ENCODE measurements at regions not wholly inside any gene's neighbourhood (a gene's known extent, or its start where the extent isn't known, plus 50 kb on each side); places are given as distances from the start of the nearest gene placed in this dataset.

DNA sequence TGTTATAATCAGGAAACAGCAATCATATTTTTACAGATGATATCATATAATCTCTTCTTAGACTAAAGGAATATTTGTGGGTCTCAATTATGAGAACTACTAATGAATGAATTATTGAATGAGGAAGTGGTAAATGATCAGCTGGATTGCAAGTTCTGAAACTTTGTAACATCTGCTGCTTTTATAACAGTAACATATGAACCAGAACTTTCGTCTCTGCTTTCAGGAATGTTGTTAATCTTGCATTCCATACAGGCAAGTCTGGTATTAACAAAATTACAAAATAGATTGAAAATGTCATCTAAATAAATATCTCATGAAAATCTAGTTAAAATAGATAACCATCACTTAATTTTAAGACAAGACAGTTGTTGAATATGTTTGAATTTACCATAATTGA is 110.5 kb upstream of the COL11A1 start:
- H3K27me3 ChIP-seq = no peaks in the 10 kb centered on the region
- no peaks in the 10 kb centered on the region for H3K9me3 ChIP-seq
- H3K36me3 ChIP-seq = no peaks in the 10 kb centered on the region
- H3K27ac ChIP-seq = no peak overlapping the region
- TF ChIP-seq, protein P1, sequence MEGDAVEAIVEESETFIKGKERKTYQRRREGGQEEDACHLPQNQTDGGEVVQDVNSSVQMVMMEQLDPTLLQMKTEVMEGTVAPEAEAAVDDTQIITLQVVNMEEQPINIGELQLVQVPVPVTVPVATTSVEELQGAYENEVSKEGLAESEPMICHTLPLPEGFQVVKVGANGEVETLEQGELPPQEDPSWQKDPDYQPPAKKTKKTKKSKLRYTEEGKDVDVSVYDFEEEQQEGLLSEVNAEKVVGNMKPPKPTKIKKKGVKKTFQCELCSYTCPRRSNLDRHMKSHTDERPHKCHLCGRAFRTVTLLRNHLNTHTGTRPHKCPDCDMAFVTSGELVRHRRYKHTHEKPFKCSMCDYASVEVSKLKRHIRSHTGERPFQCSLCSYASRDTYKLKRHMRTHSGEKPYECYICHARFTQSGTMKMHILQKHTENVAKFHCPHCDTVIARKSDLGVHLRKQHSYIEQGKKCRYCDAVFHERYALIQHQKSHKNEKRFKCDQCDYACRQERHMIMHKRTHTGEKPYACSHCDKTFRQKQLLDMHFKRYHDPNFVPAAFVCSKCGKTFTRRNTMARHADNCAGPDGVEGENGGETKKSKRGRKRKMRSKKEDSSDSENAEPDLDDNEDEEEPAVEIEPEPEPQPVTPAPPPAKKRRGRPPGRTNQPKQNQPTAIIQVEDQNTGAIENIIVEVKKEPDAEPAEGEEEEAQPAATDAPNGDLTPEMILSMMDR (IDR thresholded peaks at IDR 0.05) = no peak
- TF ChIP-seq POLR2A (IDR thresholded peaks at IDR 0.05) = no peak
- intact Hi-C loops (cut with DNase I) = no loop called here
- H3K4me1 ChIP-seq = no peaks in the 10 kb centered on the region
- no peak overlapping the region for H3K4me3 ChIP-seq
- no peak for DNase-seq
- 42 to 43% methylated on average over 1 of the region's 1 CpG for whole genome bisulfite sequencing, 2 donors

DNA sequence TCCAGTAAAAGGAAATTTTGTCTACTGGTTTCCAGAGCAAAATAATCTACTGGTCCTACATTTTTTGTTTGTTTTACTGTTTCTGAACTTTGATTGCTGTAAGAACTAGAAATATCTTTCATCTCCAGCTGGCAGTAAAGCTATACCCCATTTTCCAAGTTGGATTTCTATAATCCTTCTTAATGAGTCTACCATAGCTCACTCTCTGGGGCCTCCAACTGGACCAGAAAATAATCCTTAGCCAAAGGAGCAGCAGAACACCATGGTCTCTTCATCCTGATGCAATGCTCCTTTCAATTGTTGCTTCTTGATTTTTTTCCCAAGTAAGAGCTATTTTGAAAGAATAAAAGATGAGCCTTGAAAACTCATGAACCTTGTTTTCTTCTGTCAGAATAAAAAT is 110.0 kb upstream of the COL11A1 start:
- Histone ChIP-seq H3K9me3 (no peaks in the 10 kb centered on the region), H3K4me1 (no peaks in the 10 kb centered on the region), H3K4me3 (no peak overlapping the region), H3K36me3 (no peaks in the 10 kb centered on the region), H3K27ac (no peak overlapping the region), H3K27me3 (no peaks in the 10 kb centered on the region)
- intact Hi-C loops (cut with DNase I) = no loop called here
- no peak for DNase-seq
- TF ChIP-seq POLR2A (IDR thresholded peaks at IDR 0.05) = no peak
- TF ChIP-seq, protein P1 (IDR thresholded peaks at IDR 0.05) = no peak

DNA sequence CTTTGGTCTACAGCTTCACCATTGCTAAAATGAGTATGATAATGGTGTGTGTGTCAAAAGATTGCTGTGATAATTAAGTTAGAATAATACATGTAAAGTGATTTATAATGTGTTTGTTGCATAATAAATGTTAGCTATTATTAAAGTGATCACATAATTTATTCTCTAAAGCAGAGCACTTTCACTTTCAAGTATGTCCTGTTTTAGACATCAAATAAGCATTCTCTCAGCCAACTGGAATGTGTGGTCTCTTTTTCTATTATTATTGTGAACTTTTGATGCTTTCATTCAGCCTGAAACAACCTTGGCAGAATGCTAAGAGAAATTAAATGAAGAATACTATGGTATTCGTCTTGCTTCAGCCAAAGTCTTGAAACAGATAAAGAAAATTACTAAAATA is 102.8 kb upstream of the COL11A1 start:
- no peak for DNase-seq

DNA sequence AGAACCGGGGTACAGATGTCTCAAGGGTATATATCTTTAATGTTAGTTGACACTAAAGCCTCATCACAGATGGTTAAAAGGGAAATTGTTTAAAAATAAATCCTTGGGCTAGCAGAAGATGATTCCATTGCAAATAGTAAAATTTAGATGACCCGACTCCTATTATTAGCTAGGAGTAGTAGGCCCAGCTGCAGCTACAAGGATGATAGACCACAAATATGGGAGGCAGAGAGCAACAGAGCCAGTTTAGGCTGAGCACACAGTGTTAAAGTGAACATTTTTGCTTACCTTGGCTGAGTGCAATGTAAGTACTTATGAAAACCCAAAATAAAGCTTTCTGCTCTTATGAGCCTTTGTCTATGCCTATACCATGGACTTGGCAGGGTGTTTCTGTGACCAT is 100.5 kb upstream of the COL11A1 start:
- H3K27me3 ChIP-seq = no peaks in the 10 kb centered on the region
- H3K36me3 ChIP-seq = no peaks in the 10 kb centered on the region
- intact Hi-C loops (cut with DNase I) = no loop called here
- TF ChIP-seq POLR2A (IDR thresholded peaks at IDR 0.05) = no peak
- TF ChIP-seq, protein P1 (IDR thresholded peaks at IDR 0.05) = no peak
- H3K9me3 ChIP-seq = no peaks in the 10 kb centered on the region
- no peak overlapping the region for H3K27ac ChIP-seq
- 53 to 55% methylated on average over 2 of the region's 2 CpGs for WGBS, 2 donors
- no peaks in the 10 kb centered on the region for H3K4me1 ChIP-seq
- H3K4me3 ChIP-seq = no peak overlapping the region
- DNase-seq = no peak

More for the DNA sequence above, 102.8 kb upstream of the COL11A1 start:
- WGBS, 2 donors = 13 to 25% methylated on average over 1 of the region's 1 CpG
- Histone ChIP-seq H3K9me3 (no peaks in the 10 kb centered on the region), H3K36me3 (no peaks in the 10 kb centered on the region), H3K4me3 (no peak overlapping the region), H3K27me3 (no peaks in the 10 kb centered on the region), H3K27ac (no peak overlapping the region), H3K4me1 (no peaks in the 10 kb centered on the region)
- intact Hi-C loops (cut with DNase I) = no loop called here
- TF ChIP-seq, protein P1 (IDR thresholded peaks at IDR 0.05) = no peak
- no peak for TF ChIP-seq POLR2A (IDR thresholded peaks at IDR 0.05)

DNA sequence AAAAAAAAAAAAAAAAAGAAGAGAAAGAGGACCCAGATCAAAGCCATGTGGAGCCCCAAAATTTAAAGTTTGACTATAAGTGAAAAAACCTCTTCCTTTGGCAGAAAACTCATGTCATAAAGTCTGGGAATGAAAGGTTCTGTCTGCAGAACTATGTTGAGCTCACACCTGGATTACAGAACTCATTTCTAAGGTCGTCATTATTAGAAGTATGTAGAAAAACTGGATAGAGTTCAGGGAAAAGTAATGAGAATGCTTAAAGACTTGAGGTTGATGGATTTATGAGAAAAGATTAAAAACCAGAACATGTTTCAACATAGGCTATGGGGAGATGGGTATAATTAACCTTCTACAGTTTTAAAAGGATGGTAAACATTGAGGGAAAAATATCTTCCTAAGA is 90.7 kb upstream of the COL11A1 start:
- DNase-seq = no peak
- intact Hi-C loops (cut with DNase I) = no loop called here
- H3K4me1 ChIP-seq = no peaks in the 10 kb centered on the region
- H3K27ac ChIP-seq = no peak overlapping the region
- no peaks in the 10 kb centered on the region for H3K9me3 ChIP-seq
- TF ChIP-seq, protein P1 (IDR thresholded peaks at IDR 0.05) = no peak
- TF ChIP-seq POLR2A (IDR thresholded peaks at IDR 0.05) = no peak
- WGBS, 2 donors = 33 to 40% methylated on average over 1 of the region's 1 CpG
- no peaks in the 10 kb centered on the region for H3K27me3 ChIP-seq
- no peaks in the 10 kb centered on the region for H3K36me3 ChIP-seq
- H3K4me3 ChIP-seq = no peak overlapping the region
